GM23248 (cell line): ENCODE measurements at regions not wholly inside any gene's neighbourhood (a gene's known extent, or its start where the extent isn't known, plus 50 kb on each side); places are given as distances from the start of the nearest gene placed in this dataset.
"Not testable (repeated sequence)": the region's sequence is repeated elsewhere in the genome, so short reads cannot be mapped to it uniquely, and the experiment has no call there.

ENCODE experiments used
- DNase-seq: peaks from one replicate; pipeline ENCODE4 v3.0.0-alpha.2; 2015
- H2AFZ ChIP-seq: fragments of 200-600 bp; sonication (generic); 2 replicates; pipeline ENCODE4 v1.6.1; 2016; ENCODE audit warnings: antibody characterized with exemption
- H3F3A ChIP-seq: fragments of 200-600 bp; sonication (generic); 2 replicates; pipeline ENCODE4 v1.6.1; 2016; ENCODE audit warnings: mild to moderate bottlenecking, antibody characterized with exemption, mixed run types; ENCODE audit not compliant: insufficient read depth
- H3K27ac ChIP-seq: fragments of 200-600 bp; sonication (generic); 2 replicates; pipeline ENCODE4 v1.5.1; 2016; ENCODE audit warnings: mild to moderate bottlenecking
- H3K27me3 ChIP-seq: fragments of 200-600 bp; sonication (generic); replicated peaks from 2 replicates; pipeline ENCODE4 v1.6.1; 2016; ENCODE audit warnings: mild to moderate bottlenecking; ENCODE audit not compliant: insufficient read depth
- H3K36me3 ChIP-seq: fragments of 200-600 bp; sonication (generic); 2 replicates; pipeline ENCODE4 v1.6.1; 2016; ENCODE audit warnings: low read depth, mild to moderate bottlenecking
- H3K4me1 ChIP-seq: fragments of 200-600 bp; sonication (generic); 2 replicates; pipeline ENCODE4 v1.6.1; 2016; ENCODE audit warnings: mild to moderate bottlenecking; ENCODE audit not compliant: insufficient read depth
- H3K4me2 ChIP-seq: fragments of 200-600 bp; sonication (generic); one replicate; pipeline ENCODE4 v1.6.1; 2016; ENCODE audit warnings: mild to moderate bottlenecking; ENCODE audit not compliant: unreplicated experiment
- H3K4me3 ChIP-seq: fragments of 200-600 bp; sonication (generic); 2 replicates; pipeline ENCODE4 v1.5.1; 2016; ENCODE audit warnings: mild to moderate bottlenecking
- H3K79me2 ChIP-seq: fragments of 200-600 bp; sonication (generic); 2 replicates; pipeline ENCODE4 v1.6.1; 2016; ENCODE audit warnings: mild to moderate bottlenecking; ENCODE audit not compliant: insufficient read depth
- H3K9ac ChIP-seq: fragments of 200-600 bp; sonication (generic); 2 replicates; pipeline ENCODE4 v1.6.1; 2016; ENCODE audit warnings: mild to moderate bottlenecking
- H3K9me2 ChIP-seq: fragments of 200-600 bp; sonication (generic); 2 replicates; pipeline ENCODE4 v1.6.1; 2016; ENCODE audit warnings: mixed run types, mild to moderate bottlenecking, moderate library complexity; ENCODE audit not compliant: insufficient read depth
- H3K9me3 ChIP-seq: fragments of 200-600 bp; sonication (generic); one replicate; pipeline ENCODE4 v1.6.1; 2017; ENCODE audit warnings: low read depth
- H4K20me1 ChIP-seq: fragments of 200-600 bp; sonication (generic); 2 replicates; pipeline ENCODE4 v1.6.0; 2016; ENCODE audit not compliant: insufficient read depth
- EZH2 ChIP-seq: fragments of 200-600 bp; sonication (generic); IDR thresholded peaks from 2 replicates; pipeline ENCODE4 v1.6.1; 2018; ENCODE audit warnings: antibody characterized with exemption, mild to moderate bottlenecking; ENCODE audit not compliant: insufficient read depth, poor library complexity, severe bottlenecking
- EZH2phosphoT487 ChIP-seq: fragments of 200-600 bp; sonication (generic); IDR thresholded peaks from 2 replicates; pipeline ENCODE4 v1.6.1; 2018; ENCODE audit warnings: antibody characterized with exemption, moderate library complexity, mild to moderate bottlenecking, low read depth; ENCODE audit not compliant: insufficient read depth
- WGBS, 2 experiments: methylation state at CpG; one replicate each; pipeline ENCODE4 v1.1.6; 2015 to 2017; ENCODE audit warnings: low lambda C conversion rate in 2 of 2, low coverage in 1 of 2; ENCODE audit errors: missing lambda C conversion rate in 2 of 2; 5-methylcytosine and 5-hydroxymethylcytosine counted together
- in situ Hi-C: fragments of 300-500 bp; cut with MboI; formaldehyde crosslinking; loops from 2 replicates; pipeline ENCODE4 v1.15.0; 2020

- H3K27ac ChIP-seq = no peak overlapping the region
- no peak overlapping the region for H3K9ac ChIP-seq
- in situ Hi-C loops = no loop called here
- no peaks in the 10 kb centered on the region for H3K27me3 ChIP-seq
- no peaks in the 10 kb centered on the region for H3K36me3 ChIP-seq
- WGBS, 2 experiments = 38 to 44% methylated on average over 9 of the region's 9 CpGs
- peak; percentile 26 for DNase-seq
- 0 out of 2 replicates have a peak, but pooled peaks cover 3% of the 10 kb centered on the region for H3K4me1 ChIP-seq
- peak overlapping the region; percentile 24; the same call in 1 of the 2 replicates for H2AFZ ChIP-seq
- no peaks in the 10 kb centered on the region for H3F3A ChIP-seq
- H3K9me2 ChIP-seq = peaks cover 3% of the 10 kb centered on the region; the same call in 1 of the 2 replicates
- H3K4me3 ChIP-seq = no peak overlapping the region
- H3K79me2 ChIP-seq = no peaks in the 10 kb centered on the region
- no peaks in the 10 kb centered on the region for H4K20me1 ChIP-seq
- TF ChIP-seq EZH2phosphoT487 = no peak
- TF ChIP-seq EZH2 = no peak
- H3K9me3 ChIP-seq = no peaks in the 10 kb centered on the region
- no peak overlapping the region for H3K4me2 ChIP-seq
Observed at GRCh38 chr6:130632277-130632676, 194.9 kb upstream of the SMLR1 start.

- TF ChIP-seq EZH2phosphoT487 (no peak), EZH2 (no peak)
- H3K9me3 ChIP-seq = no peaks in the 10 kb centered on the region
- H4K20me1 ChIP-seq = no peaks in the 10 kb centered on the region
- no peak overlapping the region for H3K4me2 ChIP-seq
- no peaks in the 10 kb centered on the region for H3K36me3 ChIP-seq
- in situ Hi-C loops = no loop called here
- WGBS, 2 experiments = 77 to 82% methylated on average over 2 of the region's 2 CpGs
- H3K4me3 ChIP-seq = no peak overlapping the region
- no peak overlapping the region for H3K9ac ChIP-seq
- no peaks in the 10 kb centered on the region for H3F3A ChIP-seq
- H3K4me1 ChIP-seq = 0 out of 2 replicates have a peak, but pooled peaks cover 3% of the 10 kb centered on the region
- H3K27ac ChIP-seq = no peak overlapping the region
- no peak for DNase-seq
- peak overlapping the region; percentile 24; the same call in 1 of the 2 replicates for H2AFZ ChIP-seq
- H3K79me2 ChIP-seq = no peaks in the 10 kb centered on the region
- peaks cover 3% of the 10 kb centered on the region; the same call in 1 of the 2 replicates for H3K9me2 ChIP-seq
- H3K27me3 ChIP-seq = no peaks in the 10 kb centered on the region
Observed at GRCh38 chr6:130632897-130633296, 194.3 kb upstream of the SMLR1 start.

- H3K9me2 ChIP-seq = no peaks in the 10 kb centered on the region
- WGBS, 2 experiments = 34 to 50% methylated on average over 1 of the region's 1 CpG
- H3K4me1 ChIP-seq = peaks cover 13% of the 10 kb centered on the region
- TF ChIP-seq EZH2phosphoT487 = no peak
- TF ChIP-seq EZH2 = no peak
- H3K27ac ChIP-seq = no peak overlapping the region
- peaks cover 3% of the 10 kb centered on the region for H3K9me3 ChIP-seq
- H4K20me1 ChIP-seq = no peaks in the 10 kb centered on the region
- H3K4me2 ChIP-seq = no peak overlapping the region
- H3K79me2 ChIP-seq = no peaks in the 10 kb centered on the region
- H3F3A ChIP-seq = peaks cover 11% of the 10 kb centered on the region; the same call in 1 of the 2 replicates
- no peak for DNase-seq
- H2AFZ ChIP-seq = no peak overlapping the region
- in situ Hi-C loops = no loop called here
- no peaks in the 10 kb centered on the region for H3K27me3 ChIP-seq
- no peak overlapping the region for H3K9ac ChIP-seq
- H3K4me3 ChIP-seq = no peak overlapping the region
- H3K36me3 ChIP-seq = no peaks in the 10 kb centered on the region
Observed at GRCh38 chr6:130643361-130643760, 183.8 kb upstream of the SMLR1 start.

GRCh38 chr6:130644175-130644574, 183.0 kb upstream of the SMLR1 start:
- Histone ChIP-seq H3K4me2 (no peak overlapping the region), H4K20me1 (no peaks in the 10 kb centered on the region), H3K27me3 (no peaks in the 10 kb centered on the region), H3K27ac (no peak overlapping the region), H3K4me3 (no peak overlapping the region), H3K9me3 (peaks cover 2% of the 10 kb centered on the region), H3K9ac (no peak overlapping the region), H3K9me2 (no peaks in the 10 kb centered on the region), H3K79me2 (no peaks in the 10 kb centered on the region), H3K36me3 (no peaks in the 10 kb centered on the region), H2AFZ (no peak overlapping the region), H3K4me1 (peaks cover 13% of the 10 kb centered on the region), H3F3A (peaks cover 11% of the 10 kb centered on the region; the same call in 1 of the 2 replicates)
- TF ChIP-seq EZH2 (no peak), EZH2phosphoT487 (no peak)
- DNase-seq = no peak
- WGBS, 2 experiments = 72 to 79% methylated on average over 2 of the region's 2 CpGs
- in situ Hi-C loops = no loop called here

GRCh38 chr6:130644769-130645168, 182.4 kb upstream of the SMLR1 start:
- H3K9me2 ChIP-seq, DNase-seq, H4K20me1 ChIP-seq, H3K4me3 ChIP-seq, H3K9ac ChIP-seq, H3K27me3 ChIP-seq, H3K79me2 ChIP-seq, H3K36me3 ChIP-seq, H3K27ac ChIP-seq, H2AFZ ChIP-seq, H3K9me3 ChIP-seq, H3K4me2 ChIP-seq, in situ Hi-C loops: not testable (repeated sequence)
- H3K4me1 ChIP-seq = peaks cover 13% of the 10 kb centered on the region
- peaks cover 11% of the 10 kb centered on the region; the same call in 1 of the 2 replicates for H3F3A ChIP-seq
- WGBS, 2 experiments = 84 to 86% methylated on average over 3 of the region's 3 CpGs
